ENCODE measurements at regions not wholly inside any gene's neighbourhood (a gene's known extent, or its start where the extent isn't known, plus 50 kb on each side); places are given as distances from the start of the nearest gene placed in this dataset.

DNA sequence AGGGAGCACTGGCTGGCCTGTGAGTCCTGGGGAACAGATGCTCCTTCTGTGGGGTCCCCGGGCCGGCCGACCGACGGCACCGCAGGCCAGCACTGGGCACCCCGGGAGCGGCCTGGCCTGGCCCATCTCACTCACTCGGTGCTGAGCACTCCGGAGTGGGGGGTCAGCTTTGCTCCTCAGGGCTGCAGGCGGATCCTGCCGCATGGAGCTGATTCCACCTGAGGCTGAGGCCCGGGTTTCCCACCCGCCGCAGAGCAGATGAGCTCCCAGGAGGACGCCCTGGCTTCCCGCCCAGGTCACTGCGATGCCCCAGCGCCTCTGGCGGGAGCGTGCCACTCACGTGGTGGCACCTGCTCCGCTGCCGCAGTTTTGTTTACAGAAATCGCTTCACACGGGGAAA, 418.6 kb downstream of the GALR1 start:
- DNase-seq: no peak

DNA sequence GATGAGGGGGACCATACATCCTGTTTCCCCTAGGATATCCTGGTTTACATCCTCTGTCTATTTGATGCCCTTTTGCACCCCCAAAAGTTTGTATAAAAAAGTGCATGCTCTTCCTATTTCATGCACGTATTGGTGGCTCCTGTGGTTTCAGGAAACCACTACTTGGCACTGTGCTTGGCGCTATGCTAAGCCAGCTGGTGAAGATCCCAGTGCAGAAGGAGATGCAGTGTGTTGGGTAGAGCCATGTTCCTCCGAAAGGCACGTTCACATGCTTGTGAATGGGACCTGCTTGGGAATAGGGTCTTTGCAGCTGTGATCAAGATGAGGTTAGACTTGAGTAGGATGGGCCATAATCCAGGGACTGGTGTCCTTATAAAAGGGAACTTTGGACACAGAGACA, 419.7 kb downstream of the GALR1 start:
- DNase-seq: no peak

DNA sequence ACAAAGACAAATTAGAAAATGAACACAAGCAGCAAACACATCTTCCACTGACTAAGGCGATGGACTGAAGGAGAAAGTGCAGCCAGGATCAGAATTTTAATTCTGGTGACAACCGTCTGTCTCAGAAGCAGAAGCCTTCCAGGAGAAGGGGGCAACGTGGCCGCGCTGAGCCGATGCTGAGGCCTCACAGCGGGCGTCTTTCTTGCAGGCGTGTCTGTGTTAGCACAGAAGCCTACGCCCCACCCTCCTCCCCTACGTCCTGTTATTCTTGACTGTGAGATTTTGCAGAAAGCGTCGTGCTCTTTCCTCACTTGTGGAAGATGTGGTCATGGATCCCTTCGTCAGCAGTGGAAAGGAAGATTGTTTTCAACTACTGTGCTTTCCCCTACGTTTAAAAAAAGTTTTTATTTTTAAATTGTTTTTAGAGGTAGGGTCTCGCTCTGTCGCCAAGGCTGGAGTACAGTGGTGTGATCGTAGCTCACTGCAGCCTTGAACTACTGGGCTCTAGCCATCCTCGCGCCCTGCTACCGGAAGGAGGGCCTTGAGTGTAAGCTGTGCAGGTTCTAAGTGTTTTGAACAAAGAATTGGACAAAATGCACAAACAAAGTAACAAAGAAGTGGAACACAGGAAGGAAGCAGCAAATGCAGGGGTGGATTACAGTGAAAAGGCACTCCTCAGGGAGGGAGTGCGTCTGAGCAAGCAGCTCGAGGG, 422.0 kb downstream of the GALR1 start:
- DNase-seq: no peak

DNA sequence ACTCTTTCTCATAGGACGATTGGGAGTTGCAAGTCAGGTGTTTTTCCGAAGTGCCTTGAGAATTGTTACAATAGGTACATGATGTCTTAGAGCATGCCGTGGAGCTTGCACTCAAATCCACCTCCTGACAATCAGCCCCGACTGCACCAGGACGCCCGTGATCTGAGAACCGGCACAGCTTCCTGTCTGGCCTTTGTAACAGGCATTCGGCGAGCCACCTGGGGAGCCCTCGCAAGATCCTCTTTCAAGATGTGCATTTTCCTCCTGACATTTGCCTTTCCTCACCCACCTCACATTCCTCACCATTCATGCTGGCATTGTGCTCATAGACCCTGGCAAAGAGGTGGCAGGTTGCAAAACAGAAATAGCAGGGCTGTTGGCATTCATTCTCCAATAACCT, 427.3 kb downstream of the GALR1 start:
- no peak for DNase-seq

DNA sequence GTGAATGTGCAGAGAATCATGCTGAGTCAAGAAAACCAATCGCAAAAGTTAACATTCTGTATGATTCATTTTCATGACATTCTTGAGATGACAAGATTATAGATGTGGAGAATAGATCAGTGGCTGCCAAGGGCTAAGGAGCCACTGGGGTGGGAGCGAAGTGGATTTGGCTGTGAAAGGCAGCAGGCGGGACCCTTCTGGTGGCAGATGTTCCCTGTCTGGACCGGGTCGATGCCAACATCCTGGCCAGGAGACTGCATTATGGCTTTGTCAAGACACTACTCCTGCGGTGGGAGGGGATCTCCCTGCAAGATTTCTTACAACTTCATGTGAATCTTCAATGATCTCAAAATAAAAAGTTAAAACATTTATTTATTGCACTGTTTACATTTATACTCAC, 427.9 kb downstream of the GALR1 start:
- DNase-seq: no peak

DNA sequence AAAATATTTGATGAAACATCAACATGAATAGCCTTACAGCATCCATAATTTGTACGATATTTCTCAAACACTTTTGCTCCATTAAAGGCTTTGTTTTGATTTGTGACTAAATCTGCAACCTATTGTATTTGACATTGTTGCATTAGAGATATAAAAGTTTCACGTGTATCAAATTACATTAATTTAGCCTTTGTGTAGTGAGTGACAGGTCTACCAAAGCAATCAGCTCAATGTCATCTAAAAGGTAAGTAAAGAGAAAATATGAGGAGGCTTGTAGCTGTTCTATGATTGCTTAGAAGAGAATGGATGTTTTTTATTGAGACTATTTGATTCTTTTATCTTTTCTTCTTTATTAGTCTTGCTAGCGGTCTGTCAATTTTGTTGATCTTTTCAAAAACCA, 430.2 kb downstream of the GALR1 start:
- no peak for DNase-seq

DNA sequence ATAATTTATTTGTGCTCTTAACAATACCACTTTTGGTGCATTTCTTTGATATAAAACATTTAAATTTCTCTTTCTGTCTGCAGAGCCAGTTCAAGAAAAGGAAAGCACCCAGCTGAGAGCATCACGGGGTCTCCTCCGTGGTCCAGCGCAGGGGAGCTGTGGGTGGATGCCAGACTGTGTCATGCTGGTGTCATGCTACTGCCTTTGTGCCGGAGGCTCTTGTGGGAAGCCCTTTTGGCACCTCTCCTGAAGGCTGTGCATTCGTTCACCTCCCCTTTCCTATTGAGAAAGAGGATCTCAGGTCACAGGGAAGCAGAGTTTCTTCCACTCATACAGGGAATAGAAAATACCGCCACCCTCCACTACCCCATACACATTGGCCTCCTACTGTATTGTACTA, 450.4 kb downstream of the GALR1 start:
- no peak for DNase-seq

DNA sequence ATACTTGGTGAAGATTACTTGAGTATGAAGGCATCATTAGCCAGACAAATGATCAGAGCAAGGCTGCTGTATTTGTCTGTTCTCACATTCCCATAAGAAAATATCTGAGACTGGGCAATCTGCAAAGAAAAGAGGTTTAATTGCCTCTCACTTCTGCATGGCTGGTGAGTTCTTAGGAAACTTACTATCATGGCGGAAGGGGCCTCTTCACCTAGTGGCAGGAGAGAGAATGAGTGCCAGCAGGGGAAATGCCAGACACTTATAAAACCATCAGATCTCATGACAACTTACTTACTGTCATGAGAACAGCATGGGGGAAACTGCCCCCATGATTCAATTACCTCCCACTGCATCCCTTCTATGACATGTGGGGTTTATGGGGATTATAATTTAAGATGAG, 452.3 kb downstream of the GALR1 start:
- DNase-seq: no peak

DNA sequence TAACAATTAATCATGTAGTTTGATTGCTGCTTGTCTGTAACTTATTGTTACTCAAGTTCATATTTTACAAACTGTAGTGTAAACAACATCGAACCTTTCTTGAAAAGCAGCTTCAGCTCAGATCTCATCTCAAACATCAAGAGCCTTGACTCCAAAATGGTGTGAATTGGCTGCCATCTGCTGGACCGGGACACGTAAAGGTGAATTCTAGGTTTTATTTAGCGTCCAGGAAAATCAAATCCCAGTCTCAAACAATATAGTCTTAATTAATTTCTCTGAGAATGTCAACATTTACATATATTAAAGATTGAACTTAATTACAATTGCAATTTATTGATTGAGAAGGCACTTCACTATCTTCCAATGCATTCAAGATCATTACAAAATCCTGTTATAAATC, 453.0 kb downstream of the GALR1 start:
- no peak for DNase-seq

DNA sequence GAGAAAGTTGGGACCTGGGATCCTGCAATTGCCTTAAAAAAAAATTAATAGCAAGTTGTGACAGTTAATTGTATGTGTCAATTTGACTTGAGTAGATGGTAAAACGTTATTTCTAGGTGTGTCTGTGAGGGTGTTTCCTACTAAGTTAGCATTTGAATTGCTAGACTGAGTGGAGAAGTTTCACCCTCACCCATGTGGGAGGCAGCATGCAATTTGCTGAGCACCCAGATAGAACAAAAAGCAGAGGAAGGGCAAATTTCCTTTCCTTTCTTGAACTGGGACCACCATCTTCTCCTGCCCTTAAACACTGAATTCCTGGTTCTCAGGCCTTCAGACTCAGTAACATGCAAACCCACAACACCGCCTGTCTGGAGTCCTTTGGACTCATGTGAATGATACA, 455.7 kb downstream of the GALR1 start:
- no peak for DNase-seq

DNA sequence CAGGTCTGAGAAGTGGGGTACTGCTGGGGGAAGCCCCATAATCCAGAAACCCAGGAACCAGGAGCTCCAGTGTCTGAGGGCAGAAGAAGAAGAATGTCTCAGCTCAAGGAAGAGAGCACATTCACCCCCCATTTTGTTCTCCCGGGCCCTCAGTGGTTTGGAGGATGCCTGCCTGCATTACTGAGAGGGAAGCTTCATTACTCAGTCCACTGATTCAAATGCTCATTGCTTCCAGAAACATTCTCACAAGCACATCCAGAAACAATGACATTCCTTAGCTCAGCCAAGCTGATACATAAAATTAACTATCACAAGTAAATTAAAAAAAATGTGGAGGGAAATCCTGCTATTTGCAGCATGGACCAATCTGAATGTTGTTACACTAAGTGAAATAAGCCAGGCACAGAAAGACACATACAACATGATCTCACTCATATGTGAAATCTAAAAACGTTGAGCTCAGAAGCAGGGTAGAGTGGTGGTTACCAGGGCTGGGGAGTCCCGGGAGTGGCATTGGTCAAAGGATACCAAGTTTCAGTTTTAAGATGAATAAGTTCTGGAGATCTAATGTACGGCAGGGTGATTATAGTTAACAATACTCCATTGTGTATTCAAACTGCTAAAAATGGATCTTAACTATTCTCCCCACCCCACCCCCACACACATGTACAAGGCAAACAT, 459.3 kb downstream of the GALR1 start:
- DNase-seq: no peak

DNA sequence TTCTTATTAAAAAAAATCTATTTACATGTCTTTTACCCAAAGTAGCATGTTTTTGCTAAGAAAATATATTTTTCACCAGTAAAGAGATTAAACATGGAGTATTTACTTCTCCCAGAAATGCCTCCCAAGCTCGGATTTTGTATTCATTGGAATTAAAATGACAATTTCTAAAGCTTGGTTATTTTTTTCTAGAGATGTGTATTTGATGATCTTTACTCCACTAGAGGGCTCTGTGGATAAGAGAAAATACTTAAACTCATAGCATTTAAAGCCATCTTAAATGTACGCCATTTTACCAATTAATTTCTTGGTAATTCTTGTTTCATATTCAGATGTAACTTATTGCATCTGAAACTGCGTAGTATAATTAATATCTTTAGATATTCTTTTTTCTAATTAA, 461.4 kb downstream of the GALR1 start:
- no peak for DNase-seq

DNA sequence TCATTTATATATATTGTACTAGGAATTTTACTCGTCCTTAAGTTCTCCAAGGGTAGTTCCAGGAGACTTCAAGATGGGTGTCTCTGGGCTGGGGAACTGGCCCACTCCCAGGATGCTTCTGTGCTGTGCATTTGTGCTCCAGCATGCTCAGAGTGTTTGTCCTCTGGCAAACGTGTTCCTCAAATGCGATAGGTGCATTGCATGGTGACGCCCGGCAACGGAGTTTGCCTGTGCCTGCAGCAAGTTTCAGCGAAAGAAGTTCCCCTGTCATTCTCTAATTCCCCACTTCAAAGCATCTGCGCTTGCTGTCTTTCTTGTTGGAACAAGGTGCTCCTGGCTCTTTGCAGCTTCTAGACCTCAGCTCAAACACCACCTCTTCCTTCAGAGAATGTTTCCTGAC, 465.1 kb downstream of the GALR1 start:
- no peak for DNase-seq

DNA sequence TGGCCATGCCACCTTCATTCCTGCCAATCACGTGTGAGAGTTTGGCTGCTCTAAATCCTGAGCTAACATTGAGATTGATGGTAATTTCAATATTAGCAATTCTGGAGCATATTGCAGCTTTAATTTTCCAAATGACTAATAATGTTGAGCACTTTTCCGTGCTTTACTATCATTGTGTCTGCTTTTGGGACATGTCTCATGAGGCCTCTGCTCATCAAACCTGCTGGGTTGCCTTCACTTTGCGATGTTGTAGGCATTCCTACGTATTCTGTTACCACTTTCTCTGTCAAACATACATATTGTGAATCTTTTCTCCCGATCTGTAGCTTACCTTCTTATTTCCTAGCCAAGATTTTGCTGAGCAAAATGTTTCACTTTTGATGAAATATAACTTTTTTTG, 466.6 kb downstream of the GALR1 start:
- DNase-seq: no peak

DNA sequence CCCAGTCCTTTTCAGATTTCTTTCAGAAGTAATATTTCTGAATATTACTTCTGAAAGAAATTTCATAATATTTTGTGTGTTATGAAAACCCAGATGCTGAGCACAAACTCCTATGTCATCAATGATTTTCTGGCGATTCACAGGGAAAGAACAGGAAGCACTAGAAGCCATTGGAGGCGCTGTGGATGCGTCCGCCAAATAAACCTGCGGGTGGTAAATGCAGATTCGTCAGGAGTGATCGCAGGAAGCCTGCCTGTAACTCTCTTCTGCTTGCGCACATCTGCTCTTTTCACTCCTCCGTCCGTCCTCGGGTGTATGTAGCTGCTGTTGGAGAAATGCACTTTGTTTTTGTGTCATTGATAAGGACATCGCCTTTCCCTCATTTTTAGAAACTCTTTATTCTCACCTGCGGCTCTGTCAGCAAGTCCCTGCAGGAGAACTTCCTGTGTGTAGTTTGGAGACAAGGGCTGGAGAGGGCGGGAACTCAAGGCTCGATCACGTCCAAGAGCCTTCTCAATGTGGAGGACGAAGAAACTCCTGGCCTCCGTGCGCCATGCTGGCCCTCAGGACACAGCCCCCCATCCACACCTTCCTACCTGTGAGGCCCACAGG, 483.8 kb downstream of the GALR1 start:
- DNase-seq: no peak

DNA sequence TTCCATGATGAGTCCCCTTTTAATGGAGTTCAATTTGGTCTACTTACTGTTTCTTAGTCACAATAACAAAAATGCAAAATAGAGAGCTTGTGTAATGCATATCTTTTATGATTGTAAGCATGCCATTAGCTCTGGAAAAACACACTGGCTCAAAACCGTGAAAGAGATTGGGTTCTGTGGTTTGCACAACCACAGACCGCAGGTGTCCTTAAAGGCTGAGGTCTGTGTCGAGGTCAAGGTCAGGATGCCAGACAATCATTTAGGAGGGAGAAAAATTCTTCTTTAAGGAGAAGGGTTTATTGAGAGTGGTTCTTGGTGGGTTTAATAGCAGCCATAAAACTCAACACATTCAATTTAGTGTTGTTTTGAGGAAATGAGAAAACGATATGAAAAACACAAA, 487.2 kb downstream of the GALR1 start:
- no peak for DNase-seq

DNA sequence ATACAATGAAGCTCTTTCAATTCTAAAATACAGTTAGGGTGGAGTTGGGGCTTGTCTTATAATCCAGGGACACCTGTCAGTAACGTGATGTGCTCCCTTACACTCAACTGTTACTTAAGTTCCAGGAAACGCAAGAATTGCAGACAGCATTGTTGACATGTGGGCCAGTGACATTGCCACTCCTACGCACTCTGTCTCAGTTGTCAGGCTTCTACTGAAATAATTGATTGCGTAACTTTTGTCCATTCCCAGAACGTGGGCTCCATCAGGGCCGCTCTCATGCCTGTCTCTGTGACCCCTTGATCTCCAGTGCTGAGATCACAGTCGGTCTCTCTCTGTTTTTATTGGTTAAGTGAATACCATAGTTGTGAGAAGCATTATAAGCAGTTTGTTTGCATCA, 487.8 kb downstream of the GALR1 start:
- DNase-seq: no peak

DNA sequence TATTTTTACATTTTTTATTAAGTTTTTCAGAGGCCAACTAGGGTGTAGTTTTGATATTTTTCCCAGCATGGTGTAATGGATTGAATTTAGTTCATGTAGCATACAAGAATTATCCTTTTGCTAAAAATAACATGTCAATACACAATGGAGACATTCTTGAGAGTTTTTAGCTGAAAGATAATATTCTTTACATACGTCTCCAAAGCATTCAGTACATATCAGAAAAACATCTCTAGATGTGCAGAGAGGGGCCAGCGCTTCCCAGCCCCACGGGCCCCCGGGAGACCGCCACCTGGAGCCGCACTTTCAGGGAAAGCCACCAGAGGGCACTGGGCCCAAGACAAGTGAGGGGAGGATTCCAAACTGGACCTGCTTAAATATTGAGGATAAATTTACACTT, 499.4 kb downstream of the GALR1 start:
- no peak for DNase-seq

DNA sequence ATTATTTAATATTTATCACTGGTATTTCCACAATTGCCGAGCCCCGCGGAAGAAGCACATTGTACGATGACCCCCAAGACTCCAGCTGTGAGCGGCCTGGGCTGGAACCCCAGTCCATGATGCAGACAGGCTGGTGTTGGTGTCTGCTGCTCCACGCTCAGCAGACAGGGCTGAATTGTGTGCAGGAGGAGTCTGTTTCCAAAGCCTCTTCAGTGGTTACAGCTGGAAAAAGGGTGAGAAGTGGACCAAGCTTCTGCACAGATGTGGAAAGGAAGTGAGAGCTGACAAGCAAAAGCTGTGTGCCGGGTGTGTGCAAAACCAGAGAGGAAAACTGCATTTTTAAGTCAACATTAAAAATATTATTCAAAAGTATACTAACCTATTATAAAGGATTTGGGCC, 500.4 kb downstream of the GALR1 start:
- DNase-seq: no peak

DNA sequence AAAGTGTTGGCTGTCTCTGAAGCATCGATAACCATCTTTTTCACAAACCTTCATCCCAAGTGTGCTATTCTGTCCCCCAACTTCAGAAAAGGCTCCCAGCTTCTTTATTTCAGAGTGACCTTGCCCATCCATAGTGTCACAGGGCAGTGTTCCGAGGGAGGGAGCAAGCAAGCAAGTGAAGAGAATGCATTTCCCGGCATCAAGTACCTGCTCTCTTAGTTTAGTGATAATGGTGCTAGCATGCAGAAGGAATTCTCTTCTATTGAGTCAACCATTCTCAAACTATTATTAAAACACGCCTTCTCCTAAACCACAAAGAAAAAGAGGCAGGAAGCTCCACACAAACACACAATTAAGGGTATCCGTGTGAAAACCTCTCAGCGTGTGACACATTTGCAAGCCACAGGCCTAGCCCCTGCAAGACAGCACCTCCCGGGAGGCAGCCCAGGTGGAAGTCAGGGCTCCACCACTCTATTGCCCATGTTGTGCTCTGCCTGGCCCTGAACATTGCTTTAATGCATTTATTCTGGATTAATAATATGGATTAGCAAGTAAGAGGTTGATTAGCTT, 504.9 kb downstream of the GALR1 start:
- no peak for DNase-seq

DNA sequence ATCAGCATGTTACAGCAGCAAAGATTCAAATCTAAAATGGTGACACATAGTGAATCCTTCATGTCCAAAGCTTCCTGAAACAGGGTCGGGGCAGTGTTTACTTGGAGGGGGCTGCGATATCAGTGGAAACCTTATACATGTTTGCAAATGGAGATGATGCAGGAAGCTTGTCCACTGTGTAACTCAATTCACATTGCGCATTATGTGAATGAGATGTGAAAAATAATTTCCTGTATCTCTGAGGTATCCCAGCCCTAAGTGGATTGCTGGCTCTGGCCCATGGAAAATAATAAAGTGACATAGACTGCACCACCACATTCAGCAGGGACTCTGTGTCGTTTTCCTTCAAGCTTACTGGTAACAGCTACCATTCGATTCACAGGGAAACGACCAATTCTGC, 505.5 kb downstream of the GALR1 start:
- no peak for DNase-seq

DNA sequence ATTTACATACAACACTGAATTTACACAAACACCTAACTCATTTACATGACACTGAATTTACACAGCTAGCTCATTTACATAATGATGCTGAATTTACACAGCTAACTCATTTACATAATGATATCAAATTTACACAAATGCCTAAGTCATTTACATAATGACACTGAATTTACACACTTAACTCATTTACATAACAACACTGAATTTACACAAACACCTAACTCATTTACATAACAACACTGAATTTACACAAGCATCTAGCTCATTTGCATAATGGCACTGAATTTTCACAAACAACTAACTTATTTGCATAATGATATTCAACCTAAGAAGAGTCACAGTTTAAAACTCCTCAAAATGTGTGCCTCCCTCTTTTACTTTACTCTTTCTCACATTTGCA, 511.7 kb downstream of the GALR1 start:
- no peak for DNase-seq

DNA sequence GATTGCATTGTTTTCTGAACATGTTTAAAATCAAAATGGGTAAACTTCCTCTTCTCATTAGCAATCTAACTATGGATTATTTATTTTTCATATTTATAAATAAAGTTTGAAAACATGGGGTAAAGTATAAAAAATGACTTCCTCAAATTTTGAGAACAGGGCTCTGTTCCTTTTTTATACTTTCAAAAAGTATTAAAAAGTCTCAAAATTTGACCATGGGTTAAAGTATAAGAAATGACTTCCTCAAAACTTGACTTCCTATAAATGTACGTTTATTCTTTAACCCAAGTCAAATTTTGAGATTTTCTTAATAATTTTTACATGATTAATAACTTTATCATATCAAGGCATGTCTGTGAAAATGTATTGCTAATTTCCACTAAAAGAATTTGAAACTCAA, 512.4 kb downstream of the GALR1 start:
- DNase-seq: no peak

DNA sequence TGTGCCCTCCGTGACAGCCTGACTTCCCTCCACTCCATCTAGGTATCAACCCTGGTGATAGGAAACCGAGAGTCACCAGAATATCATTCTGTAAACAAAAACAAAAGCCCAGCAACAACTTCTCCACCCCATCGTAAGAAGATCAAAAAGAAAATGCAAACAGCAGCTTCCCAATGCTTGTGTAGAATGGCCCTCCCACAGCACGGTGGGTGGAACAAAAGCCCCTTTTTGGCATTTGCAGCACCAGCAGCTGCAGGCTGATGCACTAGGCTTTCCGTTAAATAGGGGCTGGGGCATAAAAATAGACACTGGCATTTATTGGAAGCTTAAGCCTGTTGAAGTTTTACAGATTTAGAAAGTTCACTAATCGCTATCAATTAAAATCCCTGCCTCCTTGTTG, 513.0 kb downstream of the GALR1 start:
- no peak for DNase-seq
